LNCAP (cell line): ENCODE measurements at regions not wholly inside any gene's neighbourhood (a gene's known extent, or its start where the extent isn't known, plus 50 kb on each side); places are given as distances from the start of the nearest gene placed in this dataset.

Experiments
- CTCF ChIP-seq: fragments of 450-650 bp; IDR thresholded peaks from 2 replicates; pipeline ENCODE4 v1.5.1; 2017; ENCODE audit warnings: mild to moderate bottlenecking

DNA sequence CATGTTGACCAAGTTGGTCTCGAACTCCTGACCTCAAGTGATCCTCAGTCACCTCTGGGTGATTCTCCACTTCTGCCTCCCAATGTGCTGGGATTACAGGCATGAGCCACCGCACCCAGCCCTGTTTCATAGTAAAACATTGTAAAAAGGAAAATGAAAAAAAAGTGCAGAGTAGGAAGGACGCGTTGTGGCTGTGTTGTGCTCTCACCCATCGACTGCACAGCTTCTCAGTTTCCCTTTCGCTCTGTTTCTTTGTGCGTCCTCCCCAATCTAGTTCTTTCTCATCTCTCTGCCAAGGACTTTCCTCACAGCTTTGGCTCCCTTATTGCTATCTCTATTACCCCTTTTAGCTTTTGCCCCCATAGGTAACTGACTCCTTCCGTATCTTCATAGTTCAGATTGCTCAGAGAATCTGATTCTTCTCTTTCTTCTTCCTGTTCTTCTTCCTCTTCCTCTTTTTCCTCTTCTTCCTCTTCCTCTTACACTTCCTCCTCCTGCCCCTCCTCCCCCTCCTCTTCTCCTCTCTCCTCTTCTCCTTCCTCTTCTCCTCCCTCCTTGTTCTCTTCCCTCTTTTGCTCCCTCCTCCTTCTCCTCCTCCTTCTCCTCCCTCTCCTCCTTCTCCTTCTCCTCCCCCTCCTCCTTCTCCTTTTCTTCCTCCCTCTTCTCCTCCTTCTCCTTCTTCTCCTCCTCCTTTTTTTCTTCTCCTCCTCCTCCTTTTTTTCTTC is 81.1 kb upstream of the VGLL4 start:
- no peak for TF ChIP-seq CTCF

- no peak for TF ChIP-seq CTCF
Observed at GRCh38 chr3:11721479-11721878, 77.8 kb upstream of the VGLL4 start.

GRCh38 chr3:11720917-11721411 is 77.2 kb upstream of the VGLL4 start:
- TF ChIP-seq CTCF = no peak

DNA sequence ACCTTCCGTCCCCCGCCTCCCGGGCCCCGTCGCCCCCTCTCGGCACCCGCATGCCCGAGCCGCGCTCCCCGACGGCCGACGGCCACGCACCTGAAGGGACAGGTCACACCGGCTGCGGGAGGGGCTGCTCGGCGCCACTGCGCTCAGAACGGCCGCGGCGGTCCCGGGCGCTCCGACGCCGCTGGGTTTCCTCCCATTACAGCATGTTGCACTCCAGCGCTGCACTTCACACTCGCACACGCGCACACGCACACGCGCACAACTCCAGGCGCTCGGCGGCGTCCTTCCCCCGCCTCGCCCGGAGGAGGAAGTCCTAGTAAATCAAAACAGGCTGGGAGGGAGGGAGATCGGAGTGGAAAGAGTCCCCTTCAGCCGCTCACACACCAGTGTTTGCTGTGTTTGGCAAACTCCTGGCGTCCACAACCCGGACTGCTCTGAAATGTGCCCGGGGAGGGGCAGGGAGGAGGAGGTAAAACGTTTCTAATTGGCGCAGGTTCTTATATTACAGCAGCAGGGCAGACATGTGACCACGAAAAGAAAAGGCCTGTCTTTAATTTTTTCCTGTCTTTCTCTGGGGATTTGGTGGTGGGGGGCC is 76.7 kb upstream of the VGLL4 start:
- TF ChIP-seq CTCF = no peak

DNA sequence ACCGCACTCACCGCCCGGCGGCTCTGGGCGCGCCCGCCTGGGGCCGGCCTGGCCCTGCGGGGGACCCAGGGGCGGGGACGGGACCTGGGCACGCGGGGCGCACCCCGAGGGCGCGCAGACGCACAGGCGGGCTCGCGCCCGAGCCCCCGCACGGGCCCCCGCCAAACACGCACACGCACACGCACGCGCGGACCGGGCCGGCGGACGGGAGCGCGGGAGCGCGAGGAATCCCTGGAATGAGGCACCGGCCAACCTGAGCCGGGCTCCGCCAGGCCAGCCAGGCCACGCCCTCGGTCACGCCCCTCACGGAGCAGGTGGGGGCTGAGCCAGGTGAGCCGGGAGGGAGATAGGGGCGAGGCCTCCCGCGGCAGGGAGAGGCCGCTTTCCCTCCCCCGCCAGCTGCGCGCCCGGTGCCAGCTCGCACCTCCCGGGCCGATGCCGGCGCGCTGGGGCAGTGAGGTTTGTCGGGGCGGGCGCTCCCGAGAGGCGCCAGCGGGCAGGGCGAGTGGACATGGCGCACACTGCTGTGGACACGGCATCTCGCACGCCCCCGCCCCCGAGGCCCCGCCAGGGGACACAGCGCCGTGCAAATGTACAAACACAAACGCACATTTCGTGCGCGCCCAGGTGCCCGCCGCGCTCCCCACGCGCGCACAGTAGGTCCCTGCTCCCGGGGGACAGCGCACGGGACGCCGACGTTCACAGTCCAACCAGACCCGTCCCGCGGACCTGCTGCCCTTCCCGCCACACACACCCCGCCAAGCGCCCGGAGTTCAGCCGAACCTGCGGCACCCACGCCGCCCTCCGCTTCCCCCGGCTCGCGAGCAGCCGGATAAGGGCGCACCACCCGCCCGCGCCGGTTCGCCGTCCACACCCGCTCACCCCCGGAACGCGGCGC is 75.9 kb upstream of the VGLL4 start:
- peak; percentile 15; the same call in 1 of the 2 replicates for TF ChIP-seq CTCF

DNA sequence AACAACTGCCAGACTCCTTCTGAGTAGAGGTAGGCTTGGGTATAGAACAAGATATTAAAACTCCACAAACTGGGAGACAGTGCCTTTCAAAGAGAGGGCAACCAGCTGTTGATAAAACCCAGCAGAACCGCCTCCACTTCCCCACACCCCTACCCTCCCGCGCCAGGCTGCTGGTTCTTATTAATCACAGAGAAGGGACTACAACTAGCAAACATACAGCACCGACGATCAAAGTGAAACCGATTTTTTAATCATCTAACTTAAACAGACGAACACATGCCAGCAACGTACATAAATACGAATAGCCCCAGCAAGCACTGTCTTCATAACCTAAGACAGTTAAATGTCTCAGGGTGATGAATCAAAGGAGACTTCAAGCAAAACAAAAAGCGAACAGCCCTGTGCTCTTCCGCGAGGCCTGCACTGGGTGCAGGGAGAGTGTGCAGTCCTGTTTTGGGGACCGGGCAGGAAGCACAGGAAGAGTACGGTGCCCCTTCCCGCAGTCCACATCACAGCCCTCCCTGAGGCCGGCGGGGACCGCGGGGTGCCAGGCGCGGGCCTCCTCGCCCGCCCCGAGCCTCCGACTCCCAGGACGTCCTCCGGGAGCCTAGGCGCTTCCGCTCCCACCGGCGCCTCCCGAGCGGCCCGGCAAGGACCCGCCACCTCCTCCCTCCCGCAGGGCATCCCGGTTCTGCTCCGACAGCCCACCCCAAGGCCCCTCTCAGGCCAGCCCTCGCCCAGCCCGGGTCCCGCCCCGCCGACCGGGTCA is 75.1 kb upstream of the VGLL4 start:
- no peak for TF ChIP-seq CTCF
